ENCODE measurements at regions not wholly inside any gene's neighbourhood (a gene's known extent, or its start where the extent isn't known, plus 50 kb on each side); places are given as distances from the start of the nearest gene placed in this dataset.
"Not testable (repeated sequence)": the region's sequence is repeated elsewhere in the genome, so short reads cannot be mapped to it uniquely, and the experiment has no call there.

- peak; percentile 37 for DNase-seq (ENCODE audit: low read depth)
- TF ChIP-seq, protein P1, sequence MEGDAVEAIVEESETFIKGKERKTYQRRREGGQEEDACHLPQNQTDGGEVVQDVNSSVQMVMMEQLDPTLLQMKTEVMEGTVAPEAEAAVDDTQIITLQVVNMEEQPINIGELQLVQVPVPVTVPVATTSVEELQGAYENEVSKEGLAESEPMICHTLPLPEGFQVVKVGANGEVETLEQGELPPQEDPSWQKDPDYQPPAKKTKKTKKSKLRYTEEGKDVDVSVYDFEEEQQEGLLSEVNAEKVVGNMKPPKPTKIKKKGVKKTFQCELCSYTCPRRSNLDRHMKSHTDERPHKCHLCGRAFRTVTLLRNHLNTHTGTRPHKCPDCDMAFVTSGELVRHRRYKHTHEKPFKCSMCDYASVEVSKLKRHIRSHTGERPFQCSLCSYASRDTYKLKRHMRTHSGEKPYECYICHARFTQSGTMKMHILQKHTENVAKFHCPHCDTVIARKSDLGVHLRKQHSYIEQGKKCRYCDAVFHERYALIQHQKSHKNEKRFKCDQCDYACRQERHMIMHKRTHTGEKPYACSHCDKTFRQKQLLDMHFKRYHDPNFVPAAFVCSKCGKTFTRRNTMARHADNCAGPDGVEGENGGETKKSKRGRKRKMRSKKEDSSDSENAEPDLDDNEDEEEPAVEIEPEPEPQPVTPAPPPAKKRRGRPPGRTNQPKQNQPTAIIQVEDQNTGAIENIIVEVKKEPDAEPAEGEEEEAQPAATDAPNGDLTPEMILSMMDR (IDR thresholded peaks at IDR 0.05; ENCODE audit: low read depth, low read length, missing control alignments) = no peak
- in situ Hi-C loops (cut with HindIII; ENCODE audit: low sequenced_read_pairs) = no loop called here
- H3K4me3 ChIP-seq (ENCODE audit: low read depth, low read length) = no peak overlapping the region
Measured at GRCh38 chr1:214135886-214136285, 145.1 kb upstream of the SMYD2 start.

GRCh38 chr1:214136324-214136919, 144.5 kb upstream of the SMYD2 start:
- in situ Hi-C loops (cut with HindIII; ENCODE audit: low sequenced_read_pairs) = no loop called here
- DNase-seq (ENCODE audit: low read depth) = no peak
- no peak overlapping the region for H3K4me3 ChIP-seq (ENCODE audit: low read depth, low read length)
- TF ChIP-seq, protein P1 (IDR thresholded peaks at IDR 0.05; ENCODE audit: low read depth, low read length, missing control alignments) = no peak

GRCh38 chr1:214141486-214141885, 139.5 kb upstream of the SMYD2 start:
- no peak for DNase-seq (ENCODE audit: low read depth)
- TF ChIP-seq, protein P1 (IDR thresholded peaks at IDR 0.05; ENCODE audit: low read depth, low read length, missing control alignments) = no peak
- H3K4me3 ChIP-seq (ENCODE audit: low read depth, low read length) = no peak overlapping the region
- in situ Hi-C loops (cut with HindIII; ENCODE audit: low sequenced_read_pairs) = no loop called here

DNA sequence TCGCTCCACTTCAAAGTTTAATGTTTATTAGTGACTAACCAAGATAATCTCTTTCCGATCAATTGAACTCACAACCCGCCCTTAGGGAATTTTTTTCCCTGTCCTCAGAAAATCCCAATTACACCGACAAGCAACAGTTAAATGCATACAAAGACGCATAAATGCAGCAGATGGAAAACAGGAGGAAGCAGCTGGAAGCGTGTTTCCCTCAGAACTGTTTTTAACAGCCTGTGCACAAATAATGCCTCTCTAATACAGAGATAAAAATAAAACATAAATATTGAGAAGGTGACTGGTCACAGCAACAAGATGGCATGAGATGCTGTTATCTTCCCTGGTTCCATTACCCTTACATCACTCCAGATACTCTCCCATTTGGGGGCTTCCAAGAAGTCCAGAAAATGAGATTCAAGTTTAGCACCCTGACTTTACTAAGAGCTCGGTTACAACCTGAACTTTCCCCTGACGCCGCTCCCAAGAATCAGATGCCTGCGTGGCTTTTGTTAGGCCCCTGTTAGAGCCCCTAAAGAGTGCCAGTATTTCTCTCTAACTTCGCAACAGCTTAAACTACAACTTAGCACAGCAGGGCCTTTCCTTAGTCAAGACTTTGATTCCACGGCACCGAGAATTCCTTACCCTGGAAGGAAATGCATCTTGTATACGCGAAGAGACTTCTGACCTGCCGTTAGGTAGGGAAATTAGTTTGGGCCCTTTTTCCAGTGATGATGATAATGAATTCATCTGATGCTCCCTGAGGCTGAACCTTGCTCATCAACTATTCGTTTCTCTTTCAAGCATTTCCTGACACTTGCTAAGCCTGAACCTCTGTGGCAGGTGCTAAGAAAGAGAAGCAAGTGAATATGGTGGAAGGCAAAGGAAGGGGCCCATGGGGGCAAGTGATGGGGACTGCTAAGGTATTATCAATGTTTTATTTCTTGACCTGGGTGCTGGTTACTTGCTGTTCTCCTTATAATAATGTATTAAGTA, 137.7 kb upstream of the SMYD2 start:
- in situ Hi-C loops (cut with HindIII; ENCODE audit: low sequenced_read_pairs) = no loop called here
- TF ChIP-seq, protein P1 (IDR thresholded peaks at IDR 0.05; ENCODE audit: low read depth, low read length, missing control alignments) = no peak
- no peak overlapping the region for H3K4me3 ChIP-seq (ENCODE audit: low read depth, low read length)
- no peak for DNase-seq (ENCODE audit: low read depth)

DNA sequence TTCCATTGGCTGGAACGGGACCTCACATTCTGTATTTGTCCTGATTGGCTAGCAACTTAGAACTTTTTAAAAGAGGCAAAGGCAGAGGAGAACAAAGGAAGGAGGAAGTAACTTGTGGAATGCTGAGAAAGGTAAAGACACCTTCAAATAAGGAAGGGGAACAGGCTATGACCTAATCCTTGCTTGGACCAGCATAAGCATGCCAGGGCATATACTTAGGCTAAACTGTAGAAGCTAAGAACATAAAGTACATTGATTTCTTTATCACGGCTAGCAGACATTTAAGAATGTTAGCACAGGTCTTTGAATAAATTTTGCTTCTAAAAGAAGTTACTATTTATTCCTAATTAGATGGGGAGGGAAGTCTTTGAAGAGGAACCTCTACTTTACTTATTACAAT, 136.4 kb upstream of the SMYD2 start:
- in situ Hi-C loops (cut with HindIII; ENCODE audit: low sequenced_read_pairs); DNase-seq (ENCODE audit: low read depth); H3K4me3 ChIP-seq (ENCODE audit: low read depth, low read length): not testable (repeated sequence)

DNA sequence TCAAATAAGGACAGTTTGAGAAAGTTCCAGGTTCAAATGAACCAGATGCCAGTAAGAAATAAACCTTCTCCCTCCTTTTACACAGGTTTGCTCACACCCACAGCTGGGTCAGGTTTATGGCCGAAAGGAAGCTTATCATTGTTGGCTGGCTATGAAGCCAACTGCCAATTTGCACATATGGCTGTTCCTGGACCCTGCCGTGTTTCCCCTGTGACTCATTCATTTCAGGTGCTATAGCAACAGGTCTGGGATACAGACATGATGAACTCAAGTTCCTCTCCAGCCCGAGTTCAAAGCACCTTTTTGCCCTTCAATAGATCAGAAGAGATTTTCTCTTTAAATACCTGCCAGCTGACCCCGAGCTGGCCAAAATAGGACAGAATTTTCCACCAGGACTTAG, 134.4 kb upstream of the SMYD2 start:
- DNase-seq (ENCODE audit: low read depth) = no peak
- TF ChIP-seq, protein P1 (IDR thresholded peaks at IDR 0.05; ENCODE audit: low read depth, low read length, missing control alignments) = no peak
- in situ Hi-C loops (cut with HindIII; ENCODE audit: low sequenced_read_pairs) = no loop called here
- no peak overlapping the region for H3K4me3 ChIP-seq (ENCODE audit: low read depth, low read length)
